ENCODE measurements at regions not wholly inside any gene's neighbourhood (a gene's known extent, or its start where the extent isn't known, plus 50 kb on each side); places are given as distances from the start of the nearest gene placed in this dataset.

- DNase-seq = no peak
Observed at GRCh38 chr1:29455781-29456180, 219.5 kb downstream of the PTPRU start.

DNA sequence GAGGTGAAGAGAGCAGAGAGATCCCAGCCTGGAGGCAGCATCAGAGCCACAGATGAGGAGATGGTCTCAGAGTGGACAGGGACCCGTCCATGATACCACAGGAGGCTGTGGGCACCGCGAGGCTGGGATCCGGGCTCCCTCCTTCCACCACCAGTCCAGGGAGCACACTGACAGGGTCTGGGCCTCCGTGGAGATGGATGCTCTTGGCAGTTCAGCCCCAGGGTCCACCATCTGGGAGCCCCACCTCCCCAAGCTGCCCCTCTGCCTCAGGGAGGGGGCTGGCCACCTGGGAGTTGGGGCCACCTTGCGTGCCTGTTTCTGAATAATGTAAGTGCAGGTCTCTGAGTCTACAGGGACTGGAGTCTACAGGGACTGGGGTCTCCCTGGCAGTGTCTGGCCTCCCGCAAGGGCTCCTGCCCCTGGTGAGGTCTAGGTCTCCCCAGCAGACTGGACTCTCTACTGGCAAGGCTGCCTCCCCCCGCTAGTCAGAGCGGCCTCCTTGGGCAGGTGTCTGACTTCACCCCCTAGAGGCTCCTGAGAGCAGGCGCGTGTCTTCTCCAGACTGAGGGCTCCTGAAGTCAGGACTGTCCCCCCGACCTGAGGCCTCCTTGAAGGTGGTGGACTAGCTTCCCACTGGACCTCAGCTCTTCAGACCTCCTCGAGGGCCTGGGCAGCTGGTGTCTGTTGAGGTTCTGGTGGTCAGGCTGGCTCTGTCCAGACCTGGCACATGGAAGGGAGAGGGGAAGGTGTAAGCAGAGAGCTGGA, 218.5 kb downstream of the PTPRU start:
- DNase-seq = no peak

DNA sequence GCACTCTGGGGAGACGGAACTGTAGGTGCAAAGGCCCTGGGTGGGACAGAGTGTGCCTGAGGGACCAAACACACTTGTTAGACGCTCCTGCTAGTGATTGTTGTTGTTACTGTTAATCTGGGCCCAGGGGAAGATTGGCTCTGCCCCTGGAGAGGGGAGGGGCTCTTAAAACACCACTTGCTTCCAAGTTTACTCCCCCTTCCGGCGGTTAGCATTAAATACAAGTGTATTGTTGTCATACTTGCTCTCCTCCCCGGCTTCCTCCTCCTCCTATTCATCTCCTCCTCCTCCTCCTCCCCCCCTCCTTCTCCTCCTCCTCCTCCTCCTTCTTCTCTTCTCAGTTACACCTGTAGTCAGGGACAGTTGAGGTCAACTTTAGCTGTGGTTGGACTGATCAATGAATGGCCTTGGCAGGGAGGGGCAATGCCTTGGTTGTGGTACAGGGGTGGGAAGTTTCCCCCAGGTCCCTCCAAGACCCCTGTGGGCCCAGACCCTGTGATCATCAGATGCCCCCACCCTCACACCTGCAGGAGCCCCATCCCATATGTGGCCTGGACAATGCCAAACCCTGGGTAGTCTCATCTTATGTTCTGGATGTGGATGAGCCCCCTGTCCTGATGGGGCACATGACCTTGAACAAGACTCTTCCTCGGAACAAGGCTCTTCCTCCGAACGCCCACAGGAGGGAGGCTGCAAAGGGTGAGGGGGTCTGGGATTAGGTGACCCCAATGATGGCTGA, 217.3 kb downstream of the PTPRU start:
- peak; percentile 24 for DNase-seq

DNA sequence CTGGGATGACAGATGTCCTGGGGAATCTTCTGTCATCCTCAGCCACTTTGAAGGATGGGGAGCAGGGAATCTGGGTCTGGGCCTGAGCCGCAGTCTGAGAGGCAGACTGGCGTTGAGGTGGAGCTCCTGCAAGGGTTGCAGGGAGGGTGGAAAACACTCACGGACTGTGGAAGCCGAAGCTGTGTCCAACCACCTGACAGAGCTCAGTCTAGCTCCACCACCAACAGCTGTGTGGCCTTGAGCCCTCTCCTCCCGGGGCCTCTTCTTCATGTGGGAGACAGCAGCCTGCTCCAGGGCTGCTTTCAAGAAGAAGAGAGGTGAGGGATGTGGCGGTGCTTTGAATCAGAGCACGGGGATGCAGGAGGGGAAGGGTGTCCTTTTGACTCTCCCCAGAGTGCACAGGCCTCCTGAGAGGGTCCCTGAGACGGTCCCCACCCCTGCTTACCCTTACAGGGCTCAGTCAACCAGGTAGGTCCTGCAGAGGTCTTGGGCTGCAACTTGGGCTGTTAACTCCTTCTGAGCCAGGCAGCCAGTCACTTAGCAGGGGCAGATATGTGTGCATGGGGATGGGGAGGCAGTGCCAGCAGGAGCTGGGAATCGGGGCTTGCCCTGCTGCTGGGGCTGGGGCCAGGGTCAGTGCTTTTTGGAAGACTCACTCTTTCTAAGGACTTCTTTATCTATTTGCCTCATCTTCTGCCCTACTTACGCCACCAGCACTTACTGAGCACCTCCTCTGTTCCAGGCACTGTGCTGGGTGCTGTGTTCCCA, 216.3 kb downstream of the PTPRU start:
- no peak for DNase-seq

DNA sequence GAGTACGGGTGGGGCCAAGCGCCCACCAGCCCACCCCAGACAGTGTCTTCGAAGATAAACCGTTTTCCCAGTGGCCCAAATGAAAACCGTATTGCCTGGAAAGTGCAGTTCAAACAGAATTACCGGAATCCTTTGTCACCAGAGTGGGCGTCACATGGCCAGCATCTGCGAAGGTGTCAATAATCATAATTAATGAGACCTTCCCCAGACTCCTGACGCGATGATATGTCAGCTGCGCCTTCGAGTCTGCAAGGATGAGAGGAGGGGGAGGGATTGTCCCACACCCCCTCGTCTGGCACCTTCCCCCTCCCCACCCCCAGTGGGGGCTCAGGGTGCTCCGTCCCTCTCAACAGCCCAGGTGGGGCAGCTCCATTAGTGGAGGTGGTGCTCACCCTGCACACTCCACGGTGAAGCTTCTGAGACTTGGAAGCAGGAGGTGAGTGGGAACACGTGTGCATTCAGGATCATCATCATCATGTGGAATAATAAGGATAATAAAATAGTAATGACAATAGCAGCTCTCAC, 215.1 kb downstream of the PTPRU start:
- no peak for DNase-seq

DNA sequence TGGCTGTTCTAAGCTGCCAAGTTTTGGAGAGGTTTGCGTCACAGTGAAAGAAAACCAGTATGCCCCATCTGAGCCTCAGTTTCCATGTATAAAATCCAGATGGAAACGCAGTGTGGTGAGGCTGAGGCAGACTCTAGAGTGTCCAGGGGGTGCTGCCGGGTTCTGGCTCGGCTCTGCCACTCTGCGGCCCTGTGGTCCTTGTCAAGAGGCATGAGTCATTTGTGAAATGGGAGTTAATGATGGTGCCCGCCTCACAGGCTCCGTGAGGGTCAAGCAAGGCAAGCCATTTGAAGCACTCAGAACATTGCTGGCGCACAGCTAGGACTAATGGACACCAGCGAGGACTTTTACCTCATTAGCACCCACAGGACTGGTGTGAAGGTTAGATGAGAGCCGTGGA, 214.3 kb downstream of the PTPRU start:
- DNase-seq = no peak

- no peak for DNase-seq
Observed at GRCh38 chr1:29448456-29449235, 212.3 kb downstream of the PTPRU start.

DNA sequence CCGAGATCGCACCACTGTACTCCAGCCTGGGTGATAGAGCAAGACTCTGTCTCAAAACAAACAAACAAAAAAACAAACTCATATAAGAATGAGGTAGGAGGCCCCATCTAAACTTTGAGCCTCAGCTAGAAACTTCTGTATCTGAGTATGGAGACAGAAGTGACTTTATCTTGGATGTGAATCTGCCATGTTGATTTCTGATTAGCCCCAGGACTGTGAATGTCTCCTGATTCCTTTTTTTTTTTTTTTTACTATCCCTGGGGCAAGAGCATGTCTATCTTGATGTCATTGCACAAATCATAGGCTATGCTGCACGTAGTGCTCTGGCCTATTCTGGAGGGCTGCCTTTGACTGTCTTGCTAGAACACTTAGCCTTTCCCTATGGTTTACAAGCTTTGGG, 211.0 kb downstream of the PTPRU start:
- no peak for DNase-seq

DNA sequence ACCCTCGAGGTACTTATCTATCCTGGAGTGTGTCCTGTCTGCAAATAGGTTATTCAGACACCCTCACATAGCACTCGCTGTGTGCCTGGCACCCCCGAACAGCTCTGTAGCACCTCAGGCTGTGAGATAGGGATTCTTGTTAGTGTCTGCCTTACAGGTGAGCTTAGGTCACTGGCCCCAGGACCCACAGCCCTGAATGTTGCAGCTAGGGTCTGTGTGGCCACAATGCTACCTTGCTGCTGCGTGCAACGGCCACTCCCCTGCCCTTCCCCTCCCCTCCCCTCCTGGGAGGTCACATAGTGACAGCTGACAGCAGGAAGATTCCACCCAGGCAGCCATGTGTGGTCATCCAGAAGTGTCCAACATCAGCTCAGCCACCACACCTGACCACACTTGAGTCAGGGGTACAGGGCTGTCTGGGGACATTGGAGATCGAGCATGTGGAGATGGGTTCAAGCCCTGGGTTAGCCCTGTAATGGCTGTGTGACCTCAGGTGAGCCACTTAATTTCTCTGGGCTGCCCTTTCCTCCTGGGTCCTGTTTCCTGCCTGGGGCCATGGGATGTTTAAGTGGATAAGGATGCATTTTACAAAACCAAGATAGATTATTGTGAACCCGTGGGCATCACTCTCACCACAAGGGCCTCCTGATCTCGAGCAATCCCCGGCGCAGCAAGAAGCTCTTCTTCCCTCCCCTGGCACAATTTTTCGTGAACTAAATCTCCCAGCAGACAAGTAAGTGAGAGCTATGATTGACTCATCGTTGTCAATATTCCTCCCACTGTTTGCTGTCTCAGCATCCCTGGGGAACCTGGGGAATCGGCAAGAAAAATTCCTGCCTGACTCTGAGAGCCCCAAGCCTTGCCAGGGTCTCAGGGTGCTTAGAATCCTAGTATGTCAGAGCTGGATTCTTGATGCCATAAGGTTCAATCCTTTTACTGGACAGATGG, 208.7 kb downstream of the PTPRU start:
- no peak for DNase-seq

GRCh38 chr1:29444081-29444715, 207.9 kb downstream of the PTPRU start:
- DNase-seq = no peak

DNA sequence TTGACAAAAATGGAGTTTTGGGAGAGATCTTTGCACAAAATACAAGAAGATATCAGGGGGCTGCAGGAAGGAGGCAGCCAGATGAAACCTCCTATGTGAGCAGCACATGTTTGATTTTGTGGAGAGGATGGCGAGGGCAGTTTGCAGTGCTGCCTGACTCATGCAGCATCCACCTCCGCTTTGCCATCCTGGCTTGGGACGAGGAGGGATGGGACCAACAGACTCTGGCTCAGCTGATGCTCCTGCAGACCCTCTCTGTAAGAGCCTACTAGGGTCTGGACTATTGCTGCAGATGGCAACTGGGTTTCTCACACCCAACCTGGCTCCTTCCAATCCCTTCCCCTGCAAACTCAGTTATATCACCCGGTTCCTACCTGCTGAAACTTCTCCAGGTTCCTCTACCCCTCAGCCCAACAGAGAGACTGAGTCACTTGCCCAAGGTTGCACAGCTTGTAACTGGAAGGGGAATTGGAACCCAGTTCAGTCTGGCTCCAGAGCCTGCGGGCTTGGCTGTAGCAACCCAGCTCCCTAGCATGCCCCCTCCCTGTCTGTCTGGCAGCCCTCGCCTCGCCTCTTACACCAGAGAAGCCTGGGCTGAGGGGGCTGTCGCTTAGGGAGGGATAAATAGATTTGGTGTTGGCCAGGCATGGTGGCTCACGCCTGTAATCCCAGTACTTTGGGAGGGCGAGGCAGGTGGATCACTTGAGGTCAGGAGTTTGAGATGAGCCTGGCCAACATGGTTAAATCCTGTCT, 205.8 kb downstream of the PTPRU start:
- no peak for DNase-seq

GRCh38 chr1:29439615-29440014, 203.3 kb downstream of the PTPRU start:
- no peak for DNase-seq

- no peak for DNase-seq
Observed at GRCh38 chr1:29438991-29439390, 202.7 kb downstream of the PTPRU start.

GRCh38 chr1:29437946-29438345, 201.6 kb downstream of the PTPRU start:
- no peak for DNase-seq

- no peak for DNase-seq
Observed at GRCh38 chr1:29436181-29436785, 200.0 kb downstream of the PTPRU start.

GRCh38 chr1:29433830-29434229, 197.5 kb downstream of the PTPRU start:
- no peak for DNase-seq

DNA sequence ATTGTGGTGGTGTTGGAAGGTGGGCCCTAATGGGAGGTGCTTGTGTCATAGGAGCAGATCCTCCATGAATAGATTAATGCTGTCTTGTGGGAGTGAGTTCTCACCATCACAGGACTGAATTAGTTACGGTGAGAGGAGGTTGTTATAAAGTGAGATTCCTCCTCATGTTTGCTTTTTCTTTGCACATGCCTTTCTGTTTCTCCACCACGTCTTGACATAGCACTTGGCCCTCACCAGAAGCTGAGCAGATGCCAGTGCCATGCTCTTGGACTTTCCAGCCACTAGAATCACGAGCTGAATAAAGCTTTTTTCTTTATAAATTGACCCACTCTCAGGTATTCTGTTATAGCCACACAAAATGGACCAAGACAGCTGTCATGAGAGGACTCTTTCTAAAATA, 194.8 kb downstream of the PTPRU start:
- no peak for DNase-seq

DNA sequence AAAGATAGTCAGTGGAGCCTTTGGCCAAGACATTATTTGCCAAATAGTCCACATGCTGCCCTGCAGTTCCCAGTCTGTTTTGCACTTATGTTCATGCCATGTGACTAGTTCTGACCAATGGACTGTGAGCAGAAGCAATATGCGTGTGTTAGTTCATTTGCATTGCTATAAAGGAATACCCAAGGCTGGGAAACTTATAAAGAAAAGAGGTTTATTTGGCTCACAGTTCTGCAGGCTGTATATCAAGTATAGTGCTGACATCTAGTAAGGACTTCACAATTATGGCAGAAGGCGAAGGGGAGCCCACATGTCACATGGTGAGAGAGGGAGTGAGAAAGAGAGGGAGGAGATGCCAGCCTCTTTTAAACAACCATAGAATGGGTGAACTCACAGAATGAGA, 193.3 kb downstream of the PTPRU start:
- no peak for DNase-seq

DNA sequence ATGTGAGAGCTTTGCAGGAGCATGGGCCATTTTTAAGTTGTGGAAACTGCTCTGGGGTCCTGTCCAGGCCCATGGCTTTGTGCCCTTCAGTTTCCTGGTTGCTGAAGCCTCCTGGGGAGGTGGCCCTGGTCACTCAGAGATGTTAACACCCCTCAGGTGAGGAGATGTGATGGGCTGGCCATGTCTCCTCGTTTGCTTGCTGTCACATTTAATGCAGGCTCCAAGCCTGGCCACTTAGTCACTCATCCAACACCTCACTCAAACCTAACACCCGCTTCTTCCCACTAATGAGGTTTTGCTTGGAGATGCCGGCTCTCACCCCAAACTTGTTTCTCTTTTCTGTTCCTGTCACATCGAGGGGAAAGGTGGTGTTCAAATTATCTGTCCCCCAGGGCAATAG, 192.7 kb downstream of the PTPRU start:
- DNase-seq = no peak

- no peak for DNase-seq
Observed at GRCh38 chr1:29428280-29428615, 191.9 kb downstream of the PTPRU start.

Measured in NCI-H1694 (cell line).